Right lobe of liver (tissue), 4 donors: ENCODE measurements at regions not wholly inside any gene's neighbourhood (a gene's known extent, or its start where the extent isn't known, plus 50 kb on each side); places are given as distances from the start of the nearest gene placed in this dataset.

Source experiments
- CTCF ChIP-seq, 4 donors: fragments of 200-600 bp in 3 of 4; fragments of 450-650 bp in 1 of 4; IDR thresholded peaks; one replicate each; pipeline versions ENCODE4 v1.5.1 to v1.8.0; 2016 to 2022; ENCODE audit warnings: antibody characterized with exemption in 4 of 4, mild to moderate bottlenecking in 2 of 4
- POLR2A ChIP-seq: fragments of 450-650 bp; IDR thresholded peaks from one replicate; pipeline ENCODE4 v1.6.1; 2017; ENCODE audit warnings: antibody characterized with exemption, mild to moderate bottlenecking
- donor health status: DM: no; HTN: no; CAD: no.
- donor health status: DM: no; HTN: no; CAD: no.
- donor health status: DM: no; HTN: yes; CAD: no.

GRCh38 chr16:85207357-85207921 lies 95.2 kb upstream of the CIBAR2 start:
- TF ChIP-seq CTCF (IDR thresholded peaks at IDR 0.05) (no peak), POLR2A (no peak)
